Activated CD8-positive, alpha-beta T cell treated with anti-CD3 and anti-CD28 coated beads for 36 hours (primary cell): ENCODE measurements at regions not wholly inside any gene's neighbourhood (a gene's known extent, or its start where the extent isn't known, plus 50 kb on each side); places are given as distances from the start of the nearest gene placed in this dataset.

Experiments
- ATAC-seq: fragments of 200-7000 bp; cut with Tn5 transposase; one replicate; pipeline ENCODE4 v1.10.0; 2021; ENCODE audit warnings: mild to moderate bottlenecking, moderate library complexity
- CTCF ChIA-PET: fragments of 350-600 bp; sonication (Branson Sonifier 250); formaldehyde crosslinking; loops from one replicate; lab custom pipeline; 2021; ENCODE audit warnings: antibody characterized with exemption; lab: Charles Lee
- POLR2A ChIA-PET: fragments of 350-600 bp; sonication (Branson Sonifier 250); formaldehyde crosslinking; loops from one replicate; lab custom pipeline; 2021; ENCODE audit warnings: antibody characterized with exemption; lab: Charles Lee
- DNase-seq: peaks from one replicate; pipeline ENCODE4 v3.0.0-alpha.2; 2020
- H3K27ac Mint-ChIP-seq: one replicate; pipeline ENCODE4 v1.8.0; 2021; ENCODE audit warnings: mild to moderate bottlenecking, mixed read lengths
- H3K27me3 Mint-ChIP-seq: one replicate; pipeline ENCODE4 v1.8.0; 2021; ENCODE audit warnings: mixed read lengths
- H3K36me3 Mint-ChIP-seq: one replicate; pipeline ENCODE4 v1.8.0; 2021; ENCODE audit warnings: low read depth, mixed read lengths
- H3K4me1 Mint-ChIP-seq: one replicate; pipeline ENCODE4 v1.8.0; 2021; ENCODE audit warnings: low read depth, mixed read lengths
- H3K4me3 Mint-ChIP-seq: one replicate; pipeline ENCODE4 v1.8.0; 2021; ENCODE audit warnings: mild to moderate bottlenecking, moderate library complexity, mixed read lengths
- H3K9me3 Mint-ChIP-seq: one replicate; pipeline ENCODE4 v1.8.0; 2021; ENCODE audit warnings: mixed read lengths
- intact Hi-C: fragments of 100-400 bp; cut with micrococcal nuclease; formaldehyde crosslinking; loops from one replicate; pipeline ENCODE4 v1.10.0; 2022
- TF ChIP-seq, protein P1 (sequence below): fragments of 200-600 bp; IDR thresholded peaks from one replicate; pipeline ENCODE4 v1.8.0; 2022; ENCODE audit warnings: antibody characterized with exemption, mild to moderate bottlenecking

DNA sequence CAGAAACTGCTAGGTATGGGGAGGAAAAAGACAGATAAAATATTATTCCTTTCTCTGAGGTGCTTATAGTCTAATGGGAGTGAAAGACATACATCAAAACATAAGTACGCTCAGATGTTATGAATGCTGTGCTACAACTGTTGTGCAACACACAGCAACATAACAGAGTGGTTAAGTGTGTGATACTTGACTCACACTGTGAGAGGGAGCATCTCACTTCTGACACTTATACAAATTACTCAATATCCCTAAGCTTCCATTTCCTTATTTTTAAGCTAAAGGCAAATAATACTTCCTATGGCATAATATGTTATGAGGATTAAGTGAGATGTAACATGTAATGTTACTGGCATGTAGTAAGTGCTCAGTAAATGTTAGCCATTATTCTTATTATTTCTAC lies 110.6 kb upstream of the FER start:
- TF ChIP-seq, protein P1, sequence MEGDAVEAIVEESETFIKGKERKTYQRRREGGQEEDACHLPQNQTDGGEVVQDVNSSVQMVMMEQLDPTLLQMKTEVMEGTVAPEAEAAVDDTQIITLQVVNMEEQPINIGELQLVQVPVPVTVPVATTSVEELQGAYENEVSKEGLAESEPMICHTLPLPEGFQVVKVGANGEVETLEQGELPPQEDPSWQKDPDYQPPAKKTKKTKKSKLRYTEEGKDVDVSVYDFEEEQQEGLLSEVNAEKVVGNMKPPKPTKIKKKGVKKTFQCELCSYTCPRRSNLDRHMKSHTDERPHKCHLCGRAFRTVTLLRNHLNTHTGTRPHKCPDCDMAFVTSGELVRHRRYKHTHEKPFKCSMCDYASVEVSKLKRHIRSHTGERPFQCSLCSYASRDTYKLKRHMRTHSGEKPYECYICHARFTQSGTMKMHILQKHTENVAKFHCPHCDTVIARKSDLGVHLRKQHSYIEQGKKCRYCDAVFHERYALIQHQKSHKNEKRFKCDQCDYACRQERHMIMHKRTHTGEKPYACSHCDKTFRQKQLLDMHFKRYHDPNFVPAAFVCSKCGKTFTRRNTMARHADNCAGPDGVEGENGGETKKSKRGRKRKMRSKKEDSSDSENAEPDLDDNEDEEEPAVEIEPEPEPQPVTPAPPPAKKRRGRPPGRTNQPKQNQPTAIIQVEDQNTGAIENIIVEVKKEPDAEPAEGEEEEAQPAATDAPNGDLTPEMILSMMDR: no peak
- DNase-seq: no peak
- no peak overlapping the region for H3K27ac Mint-ChIP-seq
- no peak overlapping the region for H3K4me3 Mint-ChIP-seq
- no peak for ATAC-seq
- H3K4me1 Mint-ChIP-seq: peaks cover 4% of the 10 kb centered on the region
- intact Hi-C loops: no loop called here
- ChIA-PET CTCF (no interaction called here), POLR2A (no interaction called here)
- no peaks in the 10 kb centered on the region for H3K9me3 Mint-ChIP-seq
- no peaks in the 10 kb centered on the region for H3K36me3 Mint-ChIP-seq
- no peaks in the 10 kb centered on the region for H3K27me3 Mint-ChIP-seq

DNA sequence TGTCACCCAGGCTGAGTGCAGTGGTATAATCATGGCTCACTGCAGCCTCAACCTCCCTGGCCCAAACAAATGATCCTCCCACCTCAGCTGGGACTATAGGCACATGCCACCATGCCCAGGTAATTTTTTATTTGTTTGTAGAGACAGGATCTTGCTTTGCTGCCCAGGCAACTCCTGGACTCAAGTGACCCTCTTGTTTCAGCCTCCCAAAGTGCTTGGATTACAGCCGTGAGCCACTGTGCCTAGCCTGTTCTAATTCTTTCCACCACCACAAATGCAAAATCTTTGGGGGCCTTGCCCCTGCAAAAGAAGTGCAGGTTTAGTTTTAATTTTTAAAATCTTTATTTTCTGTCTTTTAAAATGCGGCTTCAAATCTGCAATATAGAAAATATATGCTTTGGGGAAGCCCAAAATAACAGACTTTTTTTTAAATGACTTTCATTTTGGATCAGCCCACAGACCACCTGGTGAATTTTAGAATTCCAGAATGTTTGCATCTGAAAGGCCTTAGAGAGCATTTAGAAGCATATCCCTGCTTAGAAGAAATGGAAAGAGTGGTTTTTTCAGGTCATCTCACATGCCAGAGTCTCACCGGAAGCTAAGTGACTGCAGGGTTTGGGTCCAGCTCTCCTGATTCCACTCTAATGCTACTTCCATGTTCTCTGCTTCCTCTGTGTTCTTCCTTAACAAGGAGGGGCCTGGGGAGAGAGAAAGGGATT lies 111.4 kb upstream of the FER start:
- CTCF ChIA-PET: no interaction called here
- H3K4me3 Mint-ChIP-seq: no peak overlapping the region

GRCh38 chr5:108634617-108635288 lies 112.9 kb upstream of the FER start:
- DNase-seq (no peak), ATAC-seq (no peak)
- intact Hi-C loops: no loop called here
- POLR2A ChIA-PET: no interaction called here
- CTCF ChIA-PET: interaction anchor here (0.7 kb wide), 1 partner anchor 496 kb away, joined by 3 read pairs; no protein-coding TSS in a partner anchor
- Mint-ChIP-seq H3K4me1 (peaks cover 4% of the 10 kb centered on the region), H3K36me3 (no peaks in the 10 kb centered on the region), H3K27me3 (no peaks in the 10 kb centered on the region), H3K27ac (no peak overlapping the region), H3K4me3 (no peak overlapping the region), H3K9me3 (no peaks in the 10 kb centered on the region)
- TF ChIP-seq, protein P1: no peak

More for the DNA sequence above, 111.4 kb upstream of the FER start:
- Mint-ChIP-seq H3K4me1 (peaks cover 4% of the 10 kb centered on the region), H3K36me3 (no peaks in the 10 kb centered on the region), H3K27me3 (no peaks in the 10 kb centered on the region), H3K9me3 (no peaks in the 10 kb centered on the region), H3K27ac (no peak overlapping the region)
- intact Hi-C loops: no loop called here
- no peak for ATAC-seq
- TF ChIP-seq, protein P1: no peak
- no peak for DNase-seq
- POLR2A ChIA-PET: no interaction called here

GRCh38 chr5:108634010-108634616 lies 113.6 kb upstream of the FER start:
- TF ChIP-seq, protein P1: no peak
- no peak overlapping the region for H3K4me3 Mint-ChIP-seq
- H3K27ac Mint-ChIP-seq: no peak overlapping the region
- ATAC-seq (no peak), DNase-seq (no peak)
- no peaks in the 10 kb centered on the region for H3K27me3 Mint-ChIP-seq
- H3K9me3 Mint-ChIP-seq: no peaks in the 10 kb centered on the region
- intact Hi-C loops: no loop called here
- peaks cover 4% of the 10 kb centered on the region for H3K4me1 Mint-ChIP-seq
- CTCF ChIA-PET: interaction anchor here (0.7 to 1.9 kb wide), 2 partner anchors 8 to 497 kb away, joined by 3 to 14 read pairs; no protein-coding TSS in a partner anchor
- POLR2A ChIA-PET: no interaction called here
- H3K36me3 Mint-ChIP-seq: no peaks in the 10 kb centered on the region
